ENCODE measurements at regions not wholly inside any gene's neighbourhood (a gene's known extent, or its start where the extent isn't known, plus 50 kb on each side); places are given as distances from the start of the nearest gene placed in this dataset.

DNA sequence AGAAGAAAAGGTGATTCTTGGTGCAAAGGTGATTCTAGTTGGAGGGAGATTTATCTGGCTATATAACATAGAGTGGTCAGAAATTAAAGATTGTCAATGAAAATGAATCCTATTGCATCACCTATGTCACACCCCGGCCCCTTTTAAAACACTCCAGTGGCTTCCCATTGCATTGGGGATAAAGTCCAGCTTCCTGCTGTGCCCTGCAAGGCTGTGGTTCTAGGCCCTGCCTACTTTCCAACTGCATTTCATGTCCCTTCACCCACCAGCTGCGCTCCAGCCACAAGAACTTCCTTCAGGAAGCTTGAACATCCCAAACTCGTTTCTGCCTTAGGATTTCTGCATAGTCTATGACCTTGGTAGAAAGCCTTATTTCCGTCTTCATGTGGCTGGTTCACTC, 118.7 kb upstream of the UMPS start (continued):
- TF ChIP-seq SETDB1 (CRISPR knock-in tag; IDR thresholded peaks at IDR 0.05; ENCODE audit: borderline replicate concordance) = no peak
- TF ChIP-seq, protein P1, sequence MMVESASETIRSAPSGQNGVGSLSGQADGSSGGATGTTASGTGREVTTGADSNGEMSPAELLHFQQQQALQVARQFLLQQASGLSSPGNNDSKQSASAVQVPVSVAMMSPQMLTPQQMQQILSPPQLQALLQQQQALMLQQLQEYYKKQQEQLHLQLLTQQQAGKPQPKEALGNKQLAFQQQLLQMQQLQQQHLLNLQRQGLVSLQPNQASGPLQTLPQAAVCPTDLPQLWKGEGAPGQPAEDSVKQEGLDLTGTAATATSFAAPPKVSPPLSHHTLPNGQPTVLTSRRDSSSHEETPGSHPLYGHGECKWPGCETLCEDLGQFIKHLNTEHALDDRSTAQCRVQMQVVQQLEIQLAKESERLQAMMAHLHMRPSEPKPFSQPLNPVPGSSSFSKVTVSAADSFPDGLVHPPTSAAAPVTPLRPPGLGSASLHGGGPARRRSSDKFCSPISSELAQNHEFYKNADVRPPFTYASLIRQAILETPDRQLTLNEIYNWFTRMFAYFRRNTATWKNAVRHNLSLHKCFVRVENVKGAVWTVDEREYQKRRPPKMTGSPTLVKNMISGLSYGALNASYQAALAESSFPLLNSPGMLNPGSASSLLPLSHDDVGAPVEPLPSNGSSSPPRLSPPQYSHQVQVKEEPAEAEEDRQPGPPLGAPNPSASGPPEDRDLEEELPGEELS (CRISPR knock-in tag; IDR thresholded peaks at IDR 0.05) = peak; percentile 23; the same call in 1 of the 2 replicates
- TF ChIP-seq, protein P2, sequence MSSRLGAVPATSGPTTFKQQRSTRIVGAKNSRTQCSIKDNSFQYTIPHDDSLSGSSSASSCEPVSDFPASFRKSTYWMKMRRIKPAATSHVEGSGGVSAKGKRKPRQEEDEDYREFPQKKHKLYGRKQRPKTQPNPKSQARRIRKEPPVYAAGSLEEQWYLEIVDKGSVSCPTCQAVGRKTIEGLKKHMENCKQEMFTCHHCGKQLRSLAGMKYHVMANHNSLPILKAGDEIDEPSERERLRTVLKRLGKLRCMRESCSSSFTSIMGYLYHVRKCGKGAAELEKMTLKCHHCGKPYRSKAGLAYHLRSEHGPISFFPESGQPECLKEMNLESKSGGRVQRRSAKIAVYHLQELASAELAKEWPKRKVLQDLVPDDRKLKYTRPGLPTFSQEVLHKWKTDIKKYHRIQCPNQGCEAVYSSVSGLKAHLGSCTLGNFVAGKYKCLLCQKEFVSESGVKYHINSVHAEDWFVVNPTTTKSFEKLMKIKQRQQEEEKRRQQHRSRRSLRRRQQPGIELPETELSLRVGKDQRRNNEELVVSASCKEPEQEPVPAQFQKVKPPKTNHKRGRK (CRISPR knock-in tag; IDR thresholded peaks at IDR 0.05) = no peak
- TF ChIP-seq, protein P3, sequence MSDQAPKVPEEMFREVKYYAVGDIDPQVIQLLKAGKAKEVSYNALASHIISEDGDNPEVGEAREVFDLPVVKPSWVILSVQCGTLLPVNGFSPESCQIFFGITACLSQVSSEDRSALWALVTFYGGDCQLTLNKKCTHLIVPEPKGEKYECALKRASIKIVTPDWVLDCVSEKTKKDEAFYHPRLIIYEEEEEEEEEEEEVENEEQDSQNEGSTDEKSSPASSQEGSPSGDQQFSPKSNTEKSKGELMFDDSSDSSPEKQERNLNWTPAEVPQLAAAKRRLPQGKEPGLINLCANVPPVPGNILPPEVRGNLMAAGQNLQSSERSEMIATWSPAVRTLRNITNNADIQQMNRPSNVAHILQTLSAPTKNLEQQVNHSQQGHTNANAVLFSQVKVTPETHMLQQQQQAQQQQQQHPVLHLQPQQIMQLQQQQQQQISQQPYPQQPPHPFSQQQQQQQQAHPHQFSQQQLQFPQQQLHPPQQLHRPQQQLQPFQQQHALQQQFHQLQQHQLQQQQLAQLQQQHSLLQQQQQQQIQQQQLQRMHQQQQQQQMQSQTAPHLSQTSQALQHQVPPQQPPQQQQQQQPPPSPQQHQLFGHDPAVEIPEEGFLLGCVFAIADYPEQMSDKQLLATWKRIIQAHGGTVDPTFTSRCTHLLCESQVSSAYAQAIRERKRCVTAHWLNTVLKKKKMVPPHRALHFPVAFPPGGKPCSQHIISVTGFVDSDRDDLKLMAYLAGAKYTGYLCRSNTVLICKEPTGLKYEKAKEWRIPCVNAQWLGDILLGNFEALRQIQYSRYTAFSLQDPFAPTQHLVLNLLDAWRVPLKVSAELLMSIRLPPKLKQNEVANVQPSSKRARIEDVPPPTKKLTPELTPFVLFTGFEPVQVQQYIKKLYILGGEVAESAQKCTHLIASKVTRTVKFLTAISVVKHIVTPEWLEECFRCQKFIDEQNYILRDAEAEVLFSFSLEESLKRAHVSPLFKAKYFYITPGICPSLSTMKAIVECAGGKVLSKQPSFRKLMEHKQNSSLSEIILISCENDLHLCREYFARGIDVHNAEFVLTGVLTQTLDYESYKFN (CRISPR knock-in tag; conservative IDR thresholded peaks at IDR 0.05) = peak; percentile 62; the same call in 1 of the 2 replicates
- no peak for TF ChIP-seq KMT2A (CRISPR knock-in tag; IDR thresholded peaks at IDR 0.05)
- TF ChIP-seq, protein P4, sequence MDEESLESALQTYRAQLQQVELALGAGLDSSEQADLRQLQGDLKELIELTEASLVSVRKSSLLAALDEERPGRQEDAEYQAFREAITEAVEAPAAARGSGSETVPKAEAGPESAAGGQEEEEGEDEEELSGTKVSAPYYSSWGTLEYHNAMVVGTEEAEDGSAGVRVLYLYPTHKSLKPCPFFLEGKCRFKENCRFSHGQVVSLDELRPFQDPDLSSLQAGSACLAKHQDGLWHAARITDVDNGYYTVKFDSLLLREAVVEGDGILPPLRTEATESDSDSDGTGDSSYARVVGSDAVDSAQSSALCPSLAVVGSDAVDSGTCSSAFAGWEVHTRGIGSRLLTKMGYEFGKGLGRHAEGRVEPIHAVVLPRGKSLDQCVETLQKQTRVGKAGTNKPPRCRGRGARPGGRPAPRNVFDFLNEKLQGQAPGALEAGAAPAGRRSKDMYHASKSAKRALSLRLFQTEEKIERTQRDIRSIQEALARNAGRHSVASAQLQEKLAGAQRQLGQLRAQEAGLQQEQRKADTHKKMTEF (CRISPR knock-in tag; IDR thresholded peaks at IDR 0.05) = 0 out of 2 replicates have a peak, but pooled peaks have one; percentile 25
- peak; percentile 44; the same call in 1 of the 2 replicates for TF ChIP-seq FOXJ3 (CRISPR knock-in tag; IDR thresholded peaks at IDR 0.05; ENCODE audit: borderline replicate concordance)
- TF ChIP-seq KDM4B (CRISPR knock-in tag; IDR thresholded peaks at IDR 0.05) = no peak
- TF ChIP-seq RCOR2 (CRISPR knock-in tag; IDR thresholded peaks at IDR 0.05) = peak; percentile 31; the same call in 1 of the 2 replicates
- no peak for TF ChIP-seq ARNT2 (CRISPR knock-in tag; IDR thresholded peaks at IDR 0.05; ENCODE audit: low read depth)
- TF ChIP-seq ZNF569 (CRISPR knock-in tag; IDR thresholded peaks at IDR 0.05; ENCODE audit: borderline replicate concordance) = no peak
- TF ChIP-seq BCL6 (CRISPR knock-in tag; IDR thresholded peaks at IDR 0.05) = peak; percentile 46; the same call in 1 of the 2 replicates
- peak; percentile 44; the same call in 1 of the 2 replicates for TF ChIP-seq KDM6A (CRISPR knock-in tag; IDR thresholded peaks at IDR 0.05; ENCODE audit: low read depth)
- TF ChIP-seq STAG1 (CRISPR knock-in tag; IDR thresholded peaks at IDR 0.05) = no peak
- no peak for TF ChIP-seq PRPF4 (IDR thresholded peaks at IDR 0.05; ENCODE audit: low read depth, low read length, poor library complexity, severe bottlenecking)
- no peak for TF ChIP-seq ZKSCAN8 (CRISPR knock-in tag; IDR thresholded peaks at IDR 0.05; ENCODE audit: borderline replicate concordance)
- TF ChIP-seq ZEB1 (IDR thresholded peaks at IDR 0.05; ENCODE audit: insufficient replicate concordance, low read depth) = no peak

Data from HepG2 (cell line).